Fibroblast of lung (primary cell): ENCODE measurements at regions not wholly inside any gene's neighbourhood (a gene's known extent, or its start where the extent isn't known, plus 50 kb on each side); places are given as distances from the start of the nearest gene placed in this dataset.
A peak's percentile ranks its signal among the peaks of the same experiment; 100 is the strongest.

Source experiments
- DNase-seq, 2 donors: peaks; one replicate each; pipeline versions ENCODE4 v3.0.0 to v3.0.0-alpha.2; 2010; ENCODE audit warnings: low read depth in 2 of 2
- H2AFZ ChIP-seq: 2 replicates; pipeline ENCODE4 v1.5.1; 2012; ENCODE audit warnings: low read length, control low read depth, inconsistent platforms
- H3K27ac ChIP-seq: 2 replicates; pipeline ENCODE4 v1.5.1; 2011; ENCODE audit warnings: low read length, control low read depth; ENCODE audit not compliant: insufficient read depth
- H3K27me3 ChIP-seq: 2 replicates; pipeline ENCODE4 v1.5.1; 2011; ENCODE audit warnings: mild to moderate bottlenecking, low read length; ENCODE audit not compliant: control insufficient read depth, insufficient read depth
- H3K36me3 ChIP-seq: 2 replicates; pipeline ENCODE4 v1.5.1; 2011; ENCODE audit warnings: low read length; ENCODE audit not compliant: control insufficient read depth, insufficient read depth
- H3K4me1 ChIP-seq: 2 replicates; pipeline ENCODE4 v1.5.1; 2011; ENCODE audit warnings: low read length; ENCODE audit not compliant: control insufficient read depth, insufficient read depth; ENCODE audit errors: extremely low read depth
- H3K4me2 ChIP-seq: 2 replicates; pipeline ENCODE4 v1.5.1; 2011; ENCODE audit warnings: low read length, control low read depth; ENCODE audit not compliant: insufficient read depth; ENCODE audit errors: extremely low read depth
- H3K4me3 ChIP-seq, 4 experiments: fragments of 200-600 bp in 1 of 4; sonication (generic) in 1 of 4; replicated peaks in 1 of 4; 2 replicates each; pipeline ENCODE4 v1.5.1; 2011 to 2016; ENCODE audit warnings: low read length in 4 of 4, low read depth in 3 of 4, mild to moderate bottlenecking in 3 of 4, control low read depth in 2 of 4, inconsistent platforms in 1 of 4, mixed read lengths in 1 of 4; ENCODE audit not compliant: insufficient read depth in 1 of 4; ENCODE audit errors: control extremely low read depth in 1 of 4
- H3K79me2 ChIP-seq: 2 replicates; pipeline ENCODE4 v1.5.1; 2012; ENCODE audit warnings: mild to moderate bottlenecking, low read length, inconsistent platforms; ENCODE audit not compliant: control insufficient read depth, insufficient read depth
- H3K9ac ChIP-seq: 2 replicates; pipeline ENCODE4 v1.5.1; 2011; ENCODE audit warnings: mild to moderate bottlenecking, low read length, control low read depth; ENCODE audit not compliant: insufficient read depth
- H3K9me3 ChIP-seq: 2 replicates; pipeline ENCODE4 v1.5.1; 2012; ENCODE audit warnings: low read depth, low read length; ENCODE audit not compliant: control insufficient read depth, insufficient read depth
- H4K20me1 ChIP-seq: 2 replicates; pipeline ENCODE4 v1.5.1; 2011; ENCODE audit warnings: low read length; ENCODE audit not compliant: control insufficient read depth, insufficient read depth; ENCODE audit errors: extremely low read depth
- EZH2 ChIP-seq: IDR thresholded peaks from 2 replicates; pipeline ENCODE4 v1.5.1; 2012; ENCODE audit warnings: low read length, control low read depth, mild to moderate bottlenecking; ENCODE audit errors: missing control alignments
- TF ChIP-seq, protein P1 (sequence below), 2 donors: IDR thresholded peaks in 1 of 2; conservative IDR thresholded peaks in 1 of 2; 1 replicate in 1 of 2; 2 replicates in 1 of 2; pipeline ENCODE4 v1.5.1; 2011 to 2012; ENCODE audit warnings: low read length in 2 of 2, control low read depth in 1 of 2, inconsistent platforms in 1 of 2, low read depth in 1 of 2, mild to moderate bottlenecking in 1 of 2

DNA sequence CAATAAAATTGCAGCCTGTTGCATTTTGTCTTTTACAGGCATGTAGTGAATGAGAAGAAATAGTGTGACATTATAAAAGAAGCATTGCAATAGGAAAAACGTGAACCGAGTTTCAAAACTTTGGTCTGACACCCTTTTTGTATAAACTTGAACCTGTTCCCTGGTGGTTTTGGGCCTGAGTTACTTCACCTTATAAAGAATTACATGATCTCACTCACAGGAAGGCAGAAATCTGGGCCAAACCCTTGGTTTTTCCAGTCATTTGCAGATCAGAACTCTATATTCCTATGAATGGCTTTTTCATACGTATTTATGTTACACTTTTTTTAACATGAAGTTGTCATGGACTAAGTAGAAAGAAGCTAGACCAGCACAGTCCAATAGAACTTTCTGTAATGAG, 138.5 kb upstream of the FLRT2 start:
- Histone ChIP-seq H3K36me3 (no peaks in the 10 kb centered on the region), H2AFZ (no peak overlapping the region), H3K4me2 (no peak overlapping the region), H3K27ac (no peak overlapping the region), H4K20me1 (no peaks in the 10 kb centered on the region), H3K9ac (no peak overlapping the region), H3K4me3 (no peak overlapping the region), H3K27me3 (no peaks in the 10 kb centered on the region), H3K4me1 (no peaks in the 10 kb centered on the region), H3K79me2 (no peaks in the 10 kb centered on the region), H3K9me3 (no peaks in the 10 kb centered on the region)
- no peak for DNase-seq
- TF ChIP-seq, protein P1, sequence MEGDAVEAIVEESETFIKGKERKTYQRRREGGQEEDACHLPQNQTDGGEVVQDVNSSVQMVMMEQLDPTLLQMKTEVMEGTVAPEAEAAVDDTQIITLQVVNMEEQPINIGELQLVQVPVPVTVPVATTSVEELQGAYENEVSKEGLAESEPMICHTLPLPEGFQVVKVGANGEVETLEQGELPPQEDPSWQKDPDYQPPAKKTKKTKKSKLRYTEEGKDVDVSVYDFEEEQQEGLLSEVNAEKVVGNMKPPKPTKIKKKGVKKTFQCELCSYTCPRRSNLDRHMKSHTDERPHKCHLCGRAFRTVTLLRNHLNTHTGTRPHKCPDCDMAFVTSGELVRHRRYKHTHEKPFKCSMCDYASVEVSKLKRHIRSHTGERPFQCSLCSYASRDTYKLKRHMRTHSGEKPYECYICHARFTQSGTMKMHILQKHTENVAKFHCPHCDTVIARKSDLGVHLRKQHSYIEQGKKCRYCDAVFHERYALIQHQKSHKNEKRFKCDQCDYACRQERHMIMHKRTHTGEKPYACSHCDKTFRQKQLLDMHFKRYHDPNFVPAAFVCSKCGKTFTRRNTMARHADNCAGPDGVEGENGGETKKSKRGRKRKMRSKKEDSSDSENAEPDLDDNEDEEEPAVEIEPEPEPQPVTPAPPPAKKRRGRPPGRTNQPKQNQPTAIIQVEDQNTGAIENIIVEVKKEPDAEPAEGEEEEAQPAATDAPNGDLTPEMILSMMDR (conservative IDR thresholded peaks at IDR 0.05 in 1 of 2, IDR thresholded peaks at IDR 0.05 in 1 of 2; ENCODE audit: low read depth in 1 of 2, low read length in 2 of 2) = no peak
- TF ChIP-seq EZH2 = no peak

DNA sequence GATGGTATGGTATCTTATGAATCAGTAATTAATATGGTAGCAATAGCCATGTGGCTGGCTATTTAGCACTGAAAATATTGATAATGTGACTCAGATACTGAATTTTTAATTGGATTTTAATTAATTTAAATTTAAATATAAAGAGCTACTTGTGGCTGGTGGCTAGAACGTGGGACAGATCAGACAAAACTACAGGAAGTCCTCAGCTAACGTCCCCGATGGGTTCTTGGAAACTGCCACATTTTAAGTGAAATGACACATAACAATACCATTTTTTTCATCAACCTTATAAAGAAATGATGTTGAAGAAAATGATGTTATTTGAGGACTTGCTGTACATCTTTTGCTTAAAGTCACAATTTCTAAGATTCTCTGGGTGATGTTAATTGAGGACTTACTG, 138.1 kb upstream of the FLRT2 start:
- no peaks in the 10 kb centered on the region for H3K36me3 ChIP-seq
- DNase-seq = no peak

DNA sequence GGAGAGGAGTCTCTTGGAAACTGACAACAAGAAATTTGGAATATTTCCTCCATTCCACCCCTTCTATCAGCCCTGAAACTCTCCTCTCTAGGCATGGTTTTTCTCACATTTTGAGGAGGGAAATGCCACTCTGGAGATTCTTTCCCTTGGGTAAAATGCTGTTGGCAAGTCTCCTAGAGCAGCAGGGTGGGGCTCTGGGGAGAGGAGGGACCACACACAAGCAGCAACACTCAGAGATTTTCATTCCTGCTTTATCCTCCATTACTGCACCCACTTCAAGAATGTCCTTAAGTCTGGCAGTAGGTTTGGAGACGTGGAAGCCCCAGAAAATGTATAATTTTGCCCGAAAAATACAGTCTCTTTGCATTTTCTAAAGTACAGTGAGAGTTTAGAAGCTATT, 130.8 kb upstream of the FLRT2 start:
- Histone ChIP-seq H3K9me3 (no peaks in the 10 kb centered on the region), H3K27me3 (no peaks in the 10 kb centered on the region), H3K9ac (no peak overlapping the region), H3K27ac (no peak overlapping the region), H3K4me3 (no peak overlapping the region), H2AFZ (no peak overlapping the region), H3K4me2 (no peak overlapping the region), H3K4me1 (no peaks in the 10 kb centered on the region), H4K20me1 (no peaks in the 10 kb centered on the region), H3K79me2 (no peaks in the 10 kb centered on the region), H3K36me3 (no peaks in the 10 kb centered on the region)
- TF ChIP-seq, protein P1 (conservative IDR thresholded peaks at IDR 0.05 in 1 of 2, IDR thresholded peaks at IDR 0.05 in 1 of 2; ENCODE audit: low read depth in 1 of 2, low read length in 2 of 2) = no peak
- TF ChIP-seq EZH2 = no peak
- DNase-seq = peak; percentile 6 to 25

More for the DNA sequence above, 138.1 kb upstream of the FLRT2 start:
- Histone ChIP-seq H3K9me3 (no peaks in the 10 kb centered on the region), H3K79me2 (no peaks in the 10 kb centered on the region), H4K20me1 (no peaks in the 10 kb centered on the region), H2AFZ (no peak overlapping the region), H3K4me1 (no peaks in the 10 kb centered on the region), H3K4me2 (no peak overlapping the region), H3K27ac (no peak overlapping the region), H3K9ac (no peak overlapping the region), H3K4me3 (no peak overlapping the region), H3K27me3 (no peaks in the 10 kb centered on the region)
- TF ChIP-seq EZH2 = no peak

DNA sequence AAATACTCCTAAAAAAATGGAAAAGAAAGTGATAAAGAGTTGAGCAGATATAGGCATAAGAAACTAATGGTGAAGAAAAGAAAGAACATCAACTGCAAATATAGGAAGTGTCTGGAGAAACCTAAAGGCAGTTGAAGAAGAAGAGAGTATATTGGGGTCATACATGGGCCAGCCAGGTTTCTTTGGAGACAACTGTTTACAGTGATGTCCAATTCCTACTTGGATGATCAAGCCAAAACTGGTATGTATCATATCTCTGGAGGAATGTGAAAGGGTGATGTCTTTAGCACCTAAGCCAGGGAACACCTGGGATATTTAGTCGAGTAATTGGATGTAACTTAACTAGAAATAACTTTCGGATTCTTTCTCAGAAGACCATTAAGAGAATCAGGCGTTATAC, 129.3 kb upstream of the FLRT2 start:
- Histone ChIP-seq H3K27me3 (no peaks in the 10 kb centered on the region), H2AFZ (no peak overlapping the region), H3K9ac (no peak overlapping the region), H3K4me2 (no peak overlapping the region), H4K20me1 (no peaks in the 10 kb centered on the region), H3K4me3 (no peak overlapping the region), H3K27ac (no peak overlapping the region), H3K9me3 (no peaks in the 10 kb centered on the region), H3K4me1 (no peaks in the 10 kb centered on the region), H3K79me2 (no peaks in the 10 kb centered on the region), H3K36me3 (no peaks in the 10 kb centered on the region)
- no peak for DNase-seq
- TF ChIP-seq EZH2 = no peak
- TF ChIP-seq, protein P1 (conservative IDR thresholded peaks at IDR 0.05 in 1 of 2, IDR thresholded peaks at IDR 0.05 in 1 of 2; ENCODE audit: low read depth in 1 of 2, low read length in 2 of 2) = no peak
